ENCODE measurements at regions not wholly inside any gene's neighbourhood (a gene's known extent, or its start where the extent isn't known, plus 50 kb on each side); places are given as distances from the start of the nearest gene placed in this dataset.
"Not testable (repeated sequence)": the region's sequence is repeated elsewhere in the genome, so short reads cannot be mapped to it uniquely, and the experiment has no call there.

DNA sequence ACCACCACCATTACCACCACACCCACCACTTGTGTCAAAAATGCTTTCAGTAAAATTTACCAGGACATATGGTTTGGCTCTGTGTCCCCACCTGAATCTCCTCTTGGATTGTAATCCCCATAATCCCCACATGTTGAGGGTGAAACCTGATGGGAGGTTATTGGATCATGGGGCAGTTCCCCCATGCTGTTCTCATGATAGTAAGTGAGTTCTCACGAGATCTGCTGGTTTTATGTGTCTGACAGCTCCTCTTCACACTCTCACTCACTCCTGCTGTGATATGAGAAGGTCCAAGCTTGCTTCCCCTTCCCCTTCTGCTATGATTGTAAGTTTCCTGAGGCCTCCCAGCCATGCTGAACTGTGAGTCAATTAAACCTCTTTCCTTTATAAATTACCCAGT, 176.8 kb upstream of the ERBB4 start:
- TF ChIP-seq POLR2A (IDR thresholded peaks at IDR 0.05), result not testable (repeated sequence)
- TF ChIP-seq, protein P1, sequence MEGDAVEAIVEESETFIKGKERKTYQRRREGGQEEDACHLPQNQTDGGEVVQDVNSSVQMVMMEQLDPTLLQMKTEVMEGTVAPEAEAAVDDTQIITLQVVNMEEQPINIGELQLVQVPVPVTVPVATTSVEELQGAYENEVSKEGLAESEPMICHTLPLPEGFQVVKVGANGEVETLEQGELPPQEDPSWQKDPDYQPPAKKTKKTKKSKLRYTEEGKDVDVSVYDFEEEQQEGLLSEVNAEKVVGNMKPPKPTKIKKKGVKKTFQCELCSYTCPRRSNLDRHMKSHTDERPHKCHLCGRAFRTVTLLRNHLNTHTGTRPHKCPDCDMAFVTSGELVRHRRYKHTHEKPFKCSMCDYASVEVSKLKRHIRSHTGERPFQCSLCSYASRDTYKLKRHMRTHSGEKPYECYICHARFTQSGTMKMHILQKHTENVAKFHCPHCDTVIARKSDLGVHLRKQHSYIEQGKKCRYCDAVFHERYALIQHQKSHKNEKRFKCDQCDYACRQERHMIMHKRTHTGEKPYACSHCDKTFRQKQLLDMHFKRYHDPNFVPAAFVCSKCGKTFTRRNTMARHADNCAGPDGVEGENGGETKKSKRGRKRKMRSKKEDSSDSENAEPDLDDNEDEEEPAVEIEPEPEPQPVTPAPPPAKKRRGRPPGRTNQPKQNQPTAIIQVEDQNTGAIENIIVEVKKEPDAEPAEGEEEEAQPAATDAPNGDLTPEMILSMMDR (IDR thresholded peaks at IDR 0.05), result not testable (repeated sequence)

Measured in esophagus squamous epithelium (tissue), 4 donors.